ENCODE measurements at regions not wholly inside any gene's neighbourhood (a gene's known extent, or its start where the extent isn't known, plus 50 kb on each side); places are given as distances from the start of the nearest gene placed in this dataset.
"Not testable (repeated sequence)": the region's sequence is repeated elsewhere in the genome, so short reads cannot be mapped to it uniquely, and the experiment has no call there.

DNA sequence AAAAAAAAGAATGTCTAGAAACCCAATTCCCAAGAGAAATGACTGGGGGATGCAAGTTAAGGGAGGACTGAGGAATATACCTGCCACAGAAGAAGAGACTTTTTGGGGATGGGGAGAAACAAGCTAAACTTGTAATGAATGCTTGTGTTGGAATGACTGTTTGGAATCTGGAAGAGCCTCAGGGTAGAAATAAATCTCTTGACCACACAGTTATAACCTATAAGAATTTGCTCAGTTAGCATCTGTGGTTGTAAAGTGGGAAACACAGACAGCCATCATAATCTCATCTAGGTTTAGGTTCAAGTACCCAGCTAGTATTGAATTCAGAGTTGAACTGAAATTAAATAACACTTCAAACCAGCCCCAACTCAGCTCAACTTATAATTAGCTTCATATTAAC lies 678.3 kb upstream of the CHD1 start:
- Histone ChIP-seq H3K27me3 (ENCODE audit: control insufficient read depth in 1 of 2, insufficient read depth in 2 of 2, low read length in 2 of 2) (no peaks in the 10 kb centered on the region), H3K36me3 (ENCODE audit: control insufficient read depth in 2 of 2, insufficient read depth in 2 of 2, low read length in 2 of 2) (no peaks in the 10 kb centered on the region), H3K4me3 (ENCODE audit: low read length in 2 of 2) (no peak overlapping the region), H3K27ac (ENCODE audit: low read length) (no peak overlapping the region), H3K4me1 (ENCODE audit: control insufficient read depth, insufficient read depth, low read length) (no peaks in the 10 kb centered on the region), H3K9ac (ENCODE audit: low read length in 2 of 2) (no peak overlapping the region), H3K9me3 (ENCODE audit: control insufficient read depth in 2 of 2, low read length in 2 of 2) (no peaks in the 10 kb centered on the region)

DNA sequence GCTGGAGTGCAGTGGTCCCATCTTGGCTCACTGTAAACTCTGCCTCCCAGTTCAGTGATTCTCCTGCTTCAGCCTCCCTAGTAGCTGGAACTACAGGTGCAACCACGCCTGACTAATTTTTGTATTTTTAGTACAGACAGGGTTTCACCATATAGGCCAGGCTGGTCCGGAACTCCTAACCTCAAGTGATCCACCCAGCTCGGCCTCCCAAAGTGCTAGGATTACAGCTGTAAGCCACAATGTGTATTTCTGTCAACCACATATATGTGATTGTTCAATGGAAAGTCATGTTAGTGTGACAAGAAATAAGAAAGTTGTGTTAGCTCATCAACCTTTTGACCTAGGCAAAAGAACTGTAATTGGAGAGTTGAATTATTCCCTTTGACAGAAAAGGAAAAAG lies 677.1 kb upstream of the CHD1 start:
- Histone ChIP-seq H3K9ac (ENCODE audit: low read length in 2 of 2) (no peak overlapping the region), H3K27ac (ENCODE audit: low read length) (no peak overlapping the region), H3K9me3 (ENCODE audit: control insufficient read depth in 2 of 2, low read length in 2 of 2) (no peaks in the 10 kb centered on the region), H3K4me3 (ENCODE audit: low read length in 2 of 2) (no peak overlapping the region), H3K27me3 (ENCODE audit: control insufficient read depth in 1 of 2, insufficient read depth in 2 of 2, low read length in 2 of 2) (no peaks in the 10 kb centered on the region), H3K4me1 (ENCODE audit: control insufficient read depth, insufficient read depth, low read length) (no peaks in the 10 kb centered on the region), H3K36me3 (ENCODE audit: control insufficient read depth in 2 of 2, insufficient read depth in 2 of 2, low read length in 2 of 2) (no peaks in the 10 kb centered on the region)

DNA sequence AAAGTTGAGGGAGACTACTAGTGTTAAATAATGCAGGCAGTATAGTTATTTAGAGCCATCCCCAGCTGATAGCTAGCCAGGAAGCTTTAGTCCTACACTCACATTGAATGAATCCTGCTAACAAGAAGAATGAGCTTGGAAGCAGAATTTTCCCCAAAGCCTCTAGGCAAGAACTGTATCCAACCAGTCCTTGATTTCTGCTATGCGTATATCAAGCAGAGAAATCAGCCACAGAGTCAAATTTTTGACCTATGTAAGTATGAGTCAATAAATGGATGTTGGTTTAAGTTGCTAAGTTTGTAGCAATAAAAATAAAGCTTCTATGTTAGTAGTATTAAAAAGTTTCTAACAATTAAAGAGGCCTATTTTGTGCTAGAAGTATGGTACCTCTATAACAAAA lies 672.1 kb upstream of the CHD1 start:
- H3K36me3 ChIP-seq (ENCODE audit: control insufficient read depth in 2 of 2, insufficient read depth in 2 of 2, low read length in 2 of 2), result no peaks in the 10 kb centered on the region
- H3K4me1 ChIP-seq (ENCODE audit: control insufficient read depth, insufficient read depth, low read length), result no peaks in the 10 kb centered on the region
- no peak overlapping the region for H3K4me3 ChIP-seq (ENCODE audit: low read length in 2 of 2)
- no peak overlapping the region for H3K27ac ChIP-seq (ENCODE audit: low read length)
- no peak overlapping the region for H3K9ac ChIP-seq (ENCODE audit: low read length in 2 of 2)
- H3K27me3 ChIP-seq (ENCODE audit: control insufficient read depth in 1 of 2, insufficient read depth in 2 of 2, low read length in 2 of 2), result no peaks in the 10 kb centered on the region
- H3K9me3 ChIP-seq (ENCODE audit: control insufficient read depth in 2 of 2, low read length in 2 of 2), result no peaks in the 10 kb centered on the region

DNA sequence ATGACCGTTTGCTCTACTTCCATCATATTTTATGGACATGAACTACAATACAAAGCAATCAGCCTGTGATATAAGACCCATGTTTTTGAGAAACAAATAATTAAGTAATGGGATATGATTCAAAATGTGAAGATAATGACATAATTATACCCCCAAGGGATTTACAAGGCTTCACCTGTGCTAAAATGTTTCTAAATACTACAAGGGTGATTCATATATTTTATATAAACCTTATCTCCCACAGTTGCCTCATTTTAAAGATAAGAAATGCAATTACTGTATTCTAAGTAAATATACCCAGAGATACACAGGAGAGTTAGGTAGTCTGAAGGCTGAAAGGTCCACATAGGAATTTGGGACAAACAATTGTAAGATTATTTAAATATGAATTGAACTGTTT lies 662.0 kb upstream of the CHD1 start:
- Histone ChIP-seq H3K4me1 (ENCODE audit: control insufficient read depth, insufficient read depth, low read length) (no peaks in the 10 kb centered on the region), H3K27ac (ENCODE audit: low read length) (no peak overlapping the region), H3K36me3 (ENCODE audit: control insufficient read depth in 2 of 2, insufficient read depth in 2 of 2, low read length in 2 of 2) (no peaks in the 10 kb centered on the region), H3K27me3 (ENCODE audit: control insufficient read depth in 1 of 2, insufficient read depth in 2 of 2, low read length in 2 of 2) (no peaks in the 10 kb centered on the region), H3K4me3 (ENCODE audit: low read length in 2 of 2) (no peak overlapping the region), H3K9ac (ENCODE audit: low read length in 2 of 2) (no peak overlapping the region), H3K9me3 (ENCODE audit: control insufficient read depth in 2 of 2, low read length in 2 of 2) (no peaks in the 10 kb centered on the region)

DNA sequence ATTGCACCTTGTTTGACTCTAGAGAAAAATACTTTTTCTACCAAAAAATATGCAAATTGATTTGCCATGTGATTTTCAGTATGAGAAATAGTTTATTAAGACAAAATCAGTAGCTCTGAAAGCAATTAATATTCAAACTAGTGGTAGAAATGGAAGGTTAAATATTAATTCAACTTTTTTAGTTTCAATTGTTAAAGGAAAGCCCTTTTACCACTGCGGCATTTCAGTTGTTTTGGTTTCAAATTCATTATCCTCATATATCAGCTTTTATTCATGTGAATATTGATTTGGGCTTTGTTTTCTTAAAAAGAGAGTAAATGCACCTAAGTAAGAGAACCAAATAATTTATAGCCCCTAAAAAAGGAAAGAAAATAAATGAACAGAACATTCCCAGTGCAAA lies 660.6 kb upstream of the CHD1 start:
- Histone ChIP-seq H3K9me3 (ENCODE audit: control insufficient read depth in 2 of 2, low read length in 2 of 2) (no peaks in the 10 kb centered on the region), H3K4me3 (ENCODE audit: low read length in 2 of 2) (no peak overlapping the region), H3K27me3 (ENCODE audit: control insufficient read depth in 1 of 2, insufficient read depth in 2 of 2, low read length in 2 of 2) (no peaks in the 10 kb centered on the region), H3K4me1 (ENCODE audit: control insufficient read depth, insufficient read depth, low read length) (no peaks in the 10 kb centered on the region), H3K36me3 (ENCODE audit: control insufficient read depth in 2 of 2, insufficient read depth in 2 of 2, low read length in 2 of 2) (no peaks in the 10 kb centered on the region), H3K9ac (ENCODE audit: low read length in 2 of 2) (no peak overlapping the region), H3K27ac (ENCODE audit: low read length) (no peak overlapping the region)

DNA sequence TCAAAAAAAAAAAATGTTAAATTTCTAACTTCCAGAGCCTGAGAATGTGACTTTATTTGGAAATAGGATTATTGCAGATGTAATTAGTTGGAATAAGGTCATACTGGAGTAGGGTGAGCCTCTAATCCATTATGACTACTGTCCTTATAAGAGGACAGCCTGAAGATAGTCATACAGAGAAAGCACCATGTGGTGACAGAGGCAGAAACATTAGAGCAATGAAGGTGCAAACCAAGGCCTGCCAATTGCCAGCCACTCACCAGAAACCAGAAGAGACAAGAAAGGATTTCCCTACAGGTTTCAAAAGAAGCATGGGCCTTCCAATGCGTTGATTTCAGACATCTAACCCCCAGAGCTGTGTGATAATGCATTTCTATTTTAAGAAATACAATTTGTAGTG lies 659.2 kb upstream of the CHD1 start:
- H3K4me1 ChIP-seq (ENCODE audit: control insufficient read depth, insufficient read depth, low read length), result no peaks in the 10 kb centered on the region
- H3K36me3 ChIP-seq (ENCODE audit: control insufficient read depth in 2 of 2, insufficient read depth in 2 of 2, low read length in 2 of 2), result no peaks in the 10 kb centered on the region
- no peak overlapping the region for H3K27ac ChIP-seq (ENCODE audit: low read length)
- no peaks in the 10 kb centered on the region for H3K27me3 ChIP-seq (ENCODE audit: control insufficient read depth in 1 of 2, insufficient read depth in 2 of 2, low read length in 2 of 2)
- H3K4me3 ChIP-seq (ENCODE audit: low read length in 2 of 2), result no peak overlapping the region
- no peaks in the 10 kb centered on the region for H3K9me3 ChIP-seq (ENCODE audit: control insufficient read depth in 2 of 2, low read length in 2 of 2)
- no peak overlapping the region for H3K9ac ChIP-seq (ENCODE audit: low read length in 2 of 2)

DNA sequence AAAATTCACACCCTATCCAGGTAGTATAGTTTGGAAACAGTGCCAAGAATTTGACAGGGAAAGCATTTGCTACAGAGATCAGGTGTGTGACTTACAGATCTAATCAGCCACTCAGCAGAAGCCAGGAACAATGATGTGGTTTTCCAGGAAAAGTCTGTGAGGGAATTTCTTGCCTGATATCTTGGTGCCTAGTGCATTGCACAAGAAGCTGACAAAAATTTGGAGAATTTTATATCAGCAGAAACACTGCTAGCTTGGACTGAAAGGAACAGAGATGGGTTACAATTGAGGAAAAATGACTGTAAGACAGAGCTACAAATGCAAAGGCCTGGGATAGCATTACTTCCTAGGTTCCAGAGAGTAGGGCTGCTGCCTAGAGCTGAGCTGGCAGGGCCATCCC lies 658.1 kb upstream of the CHD1 start:
- H3K36me3 ChIP-seq (ENCODE audit: control insufficient read depth in 2 of 2, insufficient read depth in 2 of 2, low read length in 2 of 2), result no peaks in the 10 kb centered on the region
- H3K9ac ChIP-seq (ENCODE audit: low read length in 2 of 2), result no peak overlapping the region
- no peaks in the 10 kb centered on the region for H3K9me3 ChIP-seq (ENCODE audit: control insufficient read depth in 2 of 2, low read length in 2 of 2)
- H3K27ac ChIP-seq (ENCODE audit: low read length), result no peak overlapping the region
- no peaks in the 10 kb centered on the region for H3K4me1 ChIP-seq (ENCODE audit: control insufficient read depth, insufficient read depth, low read length)
- no peak overlapping the region for H3K4me3 ChIP-seq (ENCODE audit: low read length in 2 of 2)
- no peaks in the 10 kb centered on the region for H3K27me3 ChIP-seq (ENCODE audit: control insufficient read depth in 1 of 2, insufficient read depth in 2 of 2, low read length in 2 of 2)

DNA sequence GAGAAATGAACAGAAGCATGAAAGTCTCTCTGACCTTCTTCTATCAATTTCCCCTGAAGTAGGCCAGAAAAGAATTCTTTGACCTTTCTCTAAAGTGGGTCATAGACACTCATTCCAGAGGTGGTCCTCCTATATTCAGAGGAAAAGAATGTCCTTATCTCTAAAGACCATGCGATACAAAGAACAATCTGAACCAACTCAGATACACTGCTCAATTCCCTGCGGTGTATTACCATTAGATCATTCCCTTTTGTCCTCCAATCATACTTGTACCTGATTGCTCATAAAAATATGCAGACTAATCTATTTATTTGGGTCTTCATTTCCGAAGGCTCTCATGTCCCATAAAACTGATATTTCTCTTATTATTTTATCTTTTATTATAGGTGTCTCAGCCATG lies 652.4 kb upstream of the CHD1 start:
- H3K27me3 ChIP-seq (ENCODE audit: control insufficient read depth in 1 of 2, insufficient read depth in 2 of 2, low read length in 2 of 2); H3K4me1 ChIP-seq (ENCODE audit: control insufficient read depth, insufficient read depth, low read length); H3K9ac ChIP-seq (ENCODE audit: low read length in 2 of 2); H3K4me3 ChIP-seq (ENCODE audit: low read length in 2 of 2); H3K36me3 ChIP-seq (ENCODE audit: control insufficient read depth in 2 of 2, insufficient read depth in 2 of 2, low read length in 2 of 2); H3K9me3 ChIP-seq (ENCODE audit: control insufficient read depth in 2 of 2, low read length in 2 of 2); H3K27ac ChIP-seq (ENCODE audit: low read length): not testable (repeated sequence)

DNA sequence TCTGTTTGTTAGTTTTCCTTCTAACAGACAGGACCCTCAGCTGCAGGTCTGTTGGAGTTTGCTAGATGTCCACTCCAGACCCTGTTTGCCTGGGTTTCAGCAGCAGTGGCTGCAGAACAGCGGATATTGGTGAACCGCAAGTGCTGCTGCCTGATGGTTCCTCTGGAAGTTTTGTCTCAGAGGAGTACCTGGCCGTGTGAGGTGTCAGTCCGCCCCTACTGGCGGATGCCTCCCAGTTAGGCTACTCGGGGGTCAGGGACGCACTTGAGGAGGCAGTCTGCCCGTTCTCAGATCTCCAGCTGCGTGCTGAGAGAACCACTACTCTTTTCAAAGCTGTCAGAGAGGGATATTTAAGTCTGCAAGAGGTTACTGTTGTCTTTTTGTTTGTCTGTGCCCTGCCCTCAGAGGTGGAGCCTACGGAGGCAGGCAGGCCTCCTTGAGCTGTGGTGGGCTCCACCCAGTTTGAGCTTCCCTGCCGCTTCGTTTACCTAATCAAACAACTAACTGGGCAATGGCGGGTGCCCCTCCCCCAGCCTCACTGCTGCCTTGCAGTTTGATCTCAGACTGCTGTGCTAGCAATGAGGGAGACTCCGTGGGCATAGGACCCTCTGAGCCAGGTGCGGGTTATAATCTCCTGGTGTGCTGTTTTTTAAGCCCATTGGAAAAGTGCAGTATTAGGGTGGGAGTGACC lies 634.3 kb upstream of the CHD1 start:
- H3K27me3 ChIP-seq (ENCODE audit: control insufficient read depth in 1 of 2, insufficient read depth in 2 of 2, low read length in 2 of 2); H3K4me3 ChIP-seq (ENCODE audit: low read length in 2 of 2); H3K4me1 ChIP-seq (ENCODE audit: control insufficient read depth, insufficient read depth, low read length); H3K36me3 ChIP-seq (ENCODE audit: control insufficient read depth in 2 of 2, insufficient read depth in 2 of 2, low read length in 2 of 2); H3K9me3 ChIP-seq (ENCODE audit: control insufficient read depth in 2 of 2, low read length in 2 of 2); H3K27ac ChIP-seq (ENCODE audit: low read length); H3K9ac ChIP-seq (ENCODE audit: low read length in 2 of 2): not testable (repeated sequence)

DNA sequence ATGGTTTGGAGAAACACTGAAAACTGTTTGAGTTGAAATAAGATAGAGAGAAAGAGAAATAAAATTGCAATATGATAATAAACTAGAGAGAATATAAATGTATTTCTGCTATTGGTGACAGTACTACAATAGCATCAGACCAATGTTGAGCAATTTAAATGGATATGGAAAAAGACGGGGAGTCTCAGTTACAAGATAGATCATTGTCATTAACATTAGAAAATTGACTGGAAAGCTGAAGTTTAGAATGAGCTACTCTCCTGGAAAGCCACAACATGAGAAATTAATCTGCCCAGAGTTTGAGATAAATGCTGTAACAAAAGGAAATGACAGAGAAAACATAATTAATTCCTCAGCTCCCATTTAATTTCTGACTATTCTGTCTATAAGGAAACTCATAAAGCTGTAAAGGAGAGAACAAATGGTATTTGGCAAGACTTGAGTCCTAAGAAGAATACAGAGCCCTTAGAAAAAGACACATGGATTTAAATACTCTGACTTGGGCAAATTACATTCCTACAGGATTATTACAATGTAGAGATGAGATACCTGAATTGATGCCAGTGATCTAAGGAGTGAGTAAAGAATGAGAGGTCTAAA lies 624.5 kb upstream of the CHD1 start:
- H3K9me3 ChIP-seq (ENCODE audit: control insufficient read depth in 2 of 2, low read length in 2 of 2), result no peaks in the 10 kb centered on the region
- H3K4me1 ChIP-seq (ENCODE audit: control insufficient read depth, insufficient read depth, low read length), result no peaks in the 10 kb centered on the region
- no peak overlapping the region for H3K4me3 ChIP-seq (ENCODE audit: low read length in 2 of 2)
- H3K9ac ChIP-seq (ENCODE audit: low read length in 2 of 2), result no peak overlapping the region
- no peak overlapping the region for H3K27ac ChIP-seq (ENCODE audit: low read length)
- H3K27me3 ChIP-seq (ENCODE audit: control insufficient read depth in 1 of 2, insufficient read depth in 2 of 2, low read length in 2 of 2), result no peaks in the 10 kb centered on the region
- no peaks in the 10 kb centered on the region for H3K36me3 ChIP-seq (ENCODE audit: control insufficient read depth in 2 of 2, insufficient read depth in 2 of 2, low read length in 2 of 2)

DNA sequence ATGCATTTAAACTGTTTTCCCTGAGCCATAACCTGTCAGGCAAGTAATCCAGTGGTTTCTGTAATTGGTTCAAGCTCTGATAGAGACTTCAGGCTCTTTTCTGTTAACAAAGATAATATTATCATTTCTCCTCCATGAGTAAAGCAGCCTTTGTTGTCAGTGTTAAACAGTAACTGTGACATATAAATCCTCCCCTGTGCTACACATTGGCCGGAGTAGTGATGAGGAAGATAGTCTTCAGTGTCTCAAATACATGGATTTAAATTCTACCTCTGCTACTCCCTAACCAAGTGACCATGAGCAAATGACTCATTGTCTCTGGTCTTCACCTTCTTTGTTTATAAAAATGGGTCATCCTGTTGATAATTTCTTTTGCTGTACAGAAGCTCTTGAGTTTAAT lies 615.5 kb upstream of the CHD1 start:
- no peaks in the 10 kb centered on the region for H3K36me3 ChIP-seq (ENCODE audit: control insufficient read depth in 2 of 2, insufficient read depth in 2 of 2, low read length in 2 of 2)
- no peaks in the 10 kb centered on the region for H3K27me3 ChIP-seq (ENCODE audit: control insufficient read depth in 1 of 2, insufficient read depth in 2 of 2, low read length in 2 of 2)

More for the DNA sequence above, 615.5 kb upstream of the CHD1 start:
- Histone ChIP-seq H3K4me1 (ENCODE audit: control insufficient read depth, insufficient read depth, low read length) (no peaks in the 10 kb centered on the region), H3K9ac (ENCODE audit: low read length in 2 of 2) (no peak overlapping the region), H3K4me3 (ENCODE audit: low read length in 2 of 2) (no peak overlapping the region), H3K27ac (ENCODE audit: low read length) (no peak overlapping the region), H3K9me3 (ENCODE audit: control insufficient read depth in 2 of 2, low read length in 2 of 2) (no peaks in the 10 kb centered on the region)

All from stomach smooth muscle (tissue), 2 donors.